MM.1S (cell line): ENCODE measurements at regions not wholly inside any gene's neighbourhood (a gene's known extent, or its start where the extent isn't known, plus 50 kb on each side); places are given as distances from the start of the nearest gene placed in this dataset.

ENCODE experiments used
- DNase-seq: peaks from one replicate; pipeline ENCODE4 v3.0.0-alpha.2; 2015
- H2AFZ ChIP-seq: fragments of 300-600 bp; sonication (generic); 2 replicates; pipeline ENCODE4 v1.6.0; 2016; ENCODE audit warnings: antibody characterized with exemption, low read length
- H3F3A ChIP-seq: fragments of 300-600 bp; sonication (generic); 2 replicates; pipeline ENCODE4 v1.6.1; 2016; ENCODE audit warnings: mild to moderate bottlenecking, antibody characterized with exemption, low read length, moderate library complexity, mixed read lengths; ENCODE audit not compliant: insufficient read depth
- H3K27ac ChIP-seq: fragments of 300-600 bp; sonication (generic); 2 replicates; pipeline ENCODE4 v1.5.1; 2016; ENCODE audit warnings: mild to moderate bottlenecking, low read length
- H3K27me3 ChIP-seq: fragments of 300-600 bp; sonication (generic); replicated peaks from 2 replicates; pipeline ENCODE4 v1.6.0; 2016; ENCODE audit warnings: low read length; ENCODE audit not compliant: insufficient read depth
- H3K36me3 ChIP-seq: fragments of 300-600 bp; sonication (generic); replicated peaks from 2 replicates; pipeline ENCODE4 v1.6.1; 2016; ENCODE audit warnings: mild to moderate bottlenecking, low read length, mixed read lengths; ENCODE audit not compliant: insufficient read depth
- H3K4me1 ChIP-seq: fragments of 300-600 bp; sonication (generic); 2 replicates; pipeline ENCODE4 v1.6.1; 2016; ENCODE audit warnings: low read length, mixed read lengths
- H3K4me2 ChIP-seq: fragments of 300-600 bp; sonication (generic); 2 replicates; pipeline ENCODE4 v1.6.0; 2016; ENCODE audit warnings: low read depth, low read length
- H3K4me3 ChIP-seq: fragments of 300-600 bp; sonication (generic); 2 replicates; pipeline ENCODE4 v1.5.1; 2016; ENCODE audit warnings: low read length, mixed read lengths
- H3K79me2 ChIP-seq: fragments of 300-600 bp; sonication (generic); 2 replicates; pipeline ENCODE4 v1.6.1; 2016; ENCODE audit warnings: mixed run types, low read length, mixed read lengths
- H3K9ac ChIP-seq: fragments of 300-600 bp; sonication (generic); 2 replicates; pipeline ENCODE4 v1.6.1; 2016; ENCODE audit warnings: low read length, mixed read lengths
- H3K9me2 ChIP-seq: fragments of 300-600 bp; sonication (generic); replicated peaks from 2 replicates; pipeline ENCODE4 v1.6.1; 2016; ENCODE audit warnings: mild to moderate bottlenecking, low read length, mixed read lengths; ENCODE audit not compliant: insufficient read depth
- H3K9me3 ChIP-seq: fragments of 300-600 bp; sonication (generic); replicated peaks from 2 replicates; pipeline ENCODE4 v1.6.1; 2016; ENCODE audit warnings: mild to moderate bottlenecking, low read length, mixed read lengths; ENCODE audit not compliant: insufficient read depth
- H4K20me1 ChIP-seq: fragments of 300-600 bp; sonication (generic); 2 replicates; pipeline ENCODE4 v1.6.1; 2016; ENCODE audit warnings: mild to moderate bottlenecking, low read length, moderate library complexity, mixed read lengths; ENCODE audit not compliant: insufficient read depth
- EZH2 ChIP-seq: fragments of 300-600 bp; sonication (generic); optimal IDR thresholded peaks from 2 replicates; pipeline ENCODE3; 2017; ENCODE audit warnings: low read depth, mild to moderate bottlenecking, antibody characterized with exemption, low read length, mixed read lengths
- EZH2phosphoT487 ChIP-seq: fragments of 300-600 bp; sonication (generic); IDR thresholded peaks from 2 replicates; pipeline ENCODE4 v1.6.1; 2018; ENCODE audit warnings: antibody characterized with exemption, low read length
- TF ChIP-seq, protein P1 (sequence below): fragments of 300-600 bp; sonication (generic); IDR thresholded peaks from 2 replicates; pipeline ENCODE4 v1.5.1; 2016; ENCODE audit warnings: antibody characterized with exemption, low read length, mixed read lengths

DNA sequence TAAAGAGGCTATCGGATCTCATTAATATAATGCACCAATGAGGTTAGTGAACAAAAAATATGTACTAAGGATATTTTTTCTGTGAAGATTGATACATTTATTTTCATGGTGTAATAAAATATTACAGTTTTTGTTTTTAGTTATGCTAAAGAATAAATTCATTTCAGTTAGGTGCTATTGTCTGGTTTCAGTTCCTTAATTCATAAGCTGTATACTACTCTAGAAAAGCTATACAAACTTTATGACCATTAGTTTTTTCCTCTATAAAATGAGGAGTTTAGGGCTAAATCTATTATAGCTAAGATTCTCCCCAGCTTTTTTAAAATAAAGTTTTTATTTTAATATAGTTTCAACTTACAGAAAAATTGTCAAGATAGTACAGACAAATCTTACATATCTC lies 1311.7 kb upstream of the NXPH2 start:
- H3K4me1 ChIP-seq: no peaks in the 10 kb centered on the region
- DNase-seq: no peak
- H3K9me3 ChIP-seq: no peaks in the 10 kb centered on the region
- H3K4me3 ChIP-seq: no peak overlapping the region
- H3K36me3 ChIP-seq: no peaks in the 10 kb centered on the region
- H3K27ac ChIP-seq: no peak overlapping the region
- no peak overlapping the region for H2AFZ ChIP-seq
- H4K20me1 ChIP-seq: no peaks in the 10 kb centered on the region
- TF ChIP-seq EZH2phosphoT487 (no peak), EZH2 (no peak)
- TF ChIP-seq, protein P1, sequence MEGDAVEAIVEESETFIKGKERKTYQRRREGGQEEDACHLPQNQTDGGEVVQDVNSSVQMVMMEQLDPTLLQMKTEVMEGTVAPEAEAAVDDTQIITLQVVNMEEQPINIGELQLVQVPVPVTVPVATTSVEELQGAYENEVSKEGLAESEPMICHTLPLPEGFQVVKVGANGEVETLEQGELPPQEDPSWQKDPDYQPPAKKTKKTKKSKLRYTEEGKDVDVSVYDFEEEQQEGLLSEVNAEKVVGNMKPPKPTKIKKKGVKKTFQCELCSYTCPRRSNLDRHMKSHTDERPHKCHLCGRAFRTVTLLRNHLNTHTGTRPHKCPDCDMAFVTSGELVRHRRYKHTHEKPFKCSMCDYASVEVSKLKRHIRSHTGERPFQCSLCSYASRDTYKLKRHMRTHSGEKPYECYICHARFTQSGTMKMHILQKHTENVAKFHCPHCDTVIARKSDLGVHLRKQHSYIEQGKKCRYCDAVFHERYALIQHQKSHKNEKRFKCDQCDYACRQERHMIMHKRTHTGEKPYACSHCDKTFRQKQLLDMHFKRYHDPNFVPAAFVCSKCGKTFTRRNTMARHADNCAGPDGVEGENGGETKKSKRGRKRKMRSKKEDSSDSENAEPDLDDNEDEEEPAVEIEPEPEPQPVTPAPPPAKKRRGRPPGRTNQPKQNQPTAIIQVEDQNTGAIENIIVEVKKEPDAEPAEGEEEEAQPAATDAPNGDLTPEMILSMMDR: no peak
- no peaks in the 10 kb centered on the region for H3K79me2 ChIP-seq
- no peak overlapping the region for H3K9ac ChIP-seq
- H3K9me2 ChIP-seq: no peaks in the 10 kb centered on the region
- no peaks in the 10 kb centered on the region for H3K27me3 ChIP-seq
- no peak overlapping the region for H3K4me2 ChIP-seq
- H3F3A ChIP-seq: no peaks in the 10 kb centered on the region

- no peaks in the 10 kb centered on the region for H3K36me3 ChIP-seq
- no peak overlapping the region for H2AFZ ChIP-seq
- H3K9me2 ChIP-seq: no peaks in the 10 kb centered on the region
- H3K27ac ChIP-seq: no peak overlapping the region
- DNase-seq: no peak
- no peak for TF ChIP-seq EZH2
- TF ChIP-seq, protein P1: no peak
- TF ChIP-seq EZH2phosphoT487: no peak
- no peaks in the 10 kb centered on the region for H3F3A ChIP-seq
- H3K27me3 ChIP-seq: no peaks in the 10 kb centered on the region
- H3K4me1 ChIP-seq: no peaks in the 10 kb centered on the region
- no peaks in the 10 kb centered on the region for H3K79me2 ChIP-seq
- H3K4me2 ChIP-seq: no peak overlapping the region
- H3K9ac ChIP-seq: no peak overlapping the region
- H3K4me3 ChIP-seq: no peak overlapping the region
- H3K9me3 ChIP-seq: no peaks in the 10 kb centered on the region
- H4K20me1 ChIP-seq: no peaks in the 10 kb centered on the region
Observed at GRCh38 chr2:140086964-140087363, 1306.8 kb upstream of the NXPH2 start.

DNA sequence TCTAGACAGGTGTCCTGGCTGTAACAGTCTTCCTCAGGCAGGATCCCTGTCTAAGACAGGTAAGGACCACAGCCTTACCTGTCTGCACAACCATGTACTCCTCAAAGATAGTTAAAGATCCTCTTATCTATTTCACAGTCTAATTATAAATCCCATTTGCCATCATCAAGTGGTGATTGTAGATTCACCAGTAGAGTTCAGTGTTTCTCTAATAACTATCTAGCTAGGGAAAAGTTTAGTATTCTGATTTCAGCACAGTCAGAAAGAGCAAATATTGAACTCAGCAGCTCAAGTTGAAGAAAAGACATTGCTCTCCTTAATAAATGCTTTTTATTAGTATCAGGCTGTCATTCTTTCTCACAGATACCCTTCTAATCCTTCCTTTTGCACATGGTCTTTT lies 1305.5 kb upstream of the NXPH2 start:
- H3K36me3 ChIP-seq: no peaks in the 10 kb centered on the region
- H3F3A ChIP-seq: no peaks in the 10 kb centered on the region
- H3K27ac ChIP-seq: no peak overlapping the region
- DNase-seq: no peak
- H2AFZ ChIP-seq: no peak overlapping the region
- H3K4me3 ChIP-seq: no peak overlapping the region
- H3K9me2 ChIP-seq: no peaks in the 10 kb centered on the region
- H3K4me1 ChIP-seq: no peaks in the 10 kb centered on the region
- H3K27me3 ChIP-seq: no peaks in the 10 kb centered on the region
- no peaks in the 10 kb centered on the region for H3K9me3 ChIP-seq
- H3K4me2 ChIP-seq: no peak overlapping the region
- H3K9ac ChIP-seq: no peak overlapping the region
- H3K79me2 ChIP-seq: no peaks in the 10 kb centered on the region
- no peaks in the 10 kb centered on the region for H4K20me1 ChIP-seq
- no peak for TF ChIP-seq EZH2
- TF ChIP-seq, protein P1: no peak
- no peak for TF ChIP-seq EZH2phosphoT487
